Peyer's patch (tissue), 4 donors: ENCODE measurements at regions not wholly inside any gene's neighbourhood (a gene's known extent, or its start where the extent isn't known, plus 50 kb on each side); places are given as distances from the start of the nearest gene placed in this dataset.

Experiments used
- DNase-seq, 3 donors: peaks; one replicate each; pipeline ENCODE4 v3.0.0-alpha.2; 2017 to 2019
- H3K27ac ChIP-seq, 4 donors: fragments of 200-600 bp; sonication (generic); one replicate each; pipeline ENCODE4 v1.5.1; 2016 to 2019
- H3K27me3 ChIP-seq, 2 donors: fragments of 200-600 bp; sonication (generic); one replicate each; pipeline ENCODE4 v1.5.1; 2019
- H3K36me3 ChIP-seq, 3 donors: fragments of 200-600 bp; sonication (generic); one replicate each; pipeline ENCODE4 v1.5.1; 2016 to 2019
- H3K4me1 ChIP-seq, 4 donors: fragments of 200-600 bp; sonication (generic); one replicate each; pipeline ENCODE4 v1.5.1; 2016 to 2019
- H3K4me3 ChIP-seq, 4 donors: fragments of 200-600 bp; sonication (generic); 1 replicate in 3 of 4; 2 replicates in 1 of 4; pipeline ENCODE4 v1.5.1; 2016 to 2019; ENCODE audit warnings: mild to moderate bottlenecking in 1 of 4
- H3K9me3 ChIP-seq, 4 donors: fragments of 200-600 bp; sonication (generic); one replicate each; pipeline ENCODE4 v1.5.1; 2016 to 2019; ENCODE audit warnings: mild to moderate bottlenecking in 1 of 4
- POLR2A ChIP-seq, 2 donors: fragments of 450-650 bp; IDR thresholded peaks; one replicate each; pipeline ENCODE4 v1.5.1; 2017; ENCODE audit warnings: antibody characterized with exemption in 2 of 2, mild to moderate bottlenecking in 2 of 2, moderate library complexity in 2 of 2
- TF ChIP-seq, protein P1 (sequence below), 6 experiments: fragments of 450-650 bp in 4 of 6; fragments of 200-600 bp in 2 of 6; sonication (generic) in 1 of 6; IDR thresholded peaks; one replicate each; pipeline ENCODE4 v1.5.1; 2017 to 2019; ENCODE audit warnings: antibody characterized with exemption in 6 of 6, mild to moderate bottlenecking in 3 of 6, moderate library complexity in 1 of 6

DNA sequence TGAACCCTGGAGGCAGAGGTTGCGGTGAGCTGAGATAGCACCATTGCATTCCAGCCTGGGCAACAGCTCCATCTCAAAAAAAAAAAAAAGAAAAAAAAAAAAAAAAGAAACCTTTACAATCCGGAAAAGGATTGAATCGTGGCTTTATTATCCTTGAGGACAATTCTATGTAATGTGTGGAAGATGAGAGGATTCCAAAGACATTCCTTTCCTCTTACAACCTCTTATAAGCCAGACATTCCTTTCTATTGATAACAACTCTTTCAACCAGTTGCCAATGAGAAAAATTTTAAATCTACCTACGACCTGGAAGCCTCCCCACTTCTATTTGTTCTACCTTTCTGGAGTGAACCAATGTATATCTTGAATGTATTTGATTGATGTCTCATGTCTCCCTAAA is 91.2 kb upstream of the EEF1E1 start:
- H3K36me3 ChIP-seq, result no peaks in the 10 kb centered on the region
- no peaks in the 10 kb centered on the region for H3K27me3 ChIP-seq
- no peaks in the 10 kb centered on the region for H3K9me3 ChIP-seq
- DNase-seq, result no peak
- no peak overlapping the region for H3K4me3 ChIP-seq
- H3K4me1 ChIP-seq, result no peaks in the 10 kb centered on the region
- TF ChIP-seq, protein P1, sequence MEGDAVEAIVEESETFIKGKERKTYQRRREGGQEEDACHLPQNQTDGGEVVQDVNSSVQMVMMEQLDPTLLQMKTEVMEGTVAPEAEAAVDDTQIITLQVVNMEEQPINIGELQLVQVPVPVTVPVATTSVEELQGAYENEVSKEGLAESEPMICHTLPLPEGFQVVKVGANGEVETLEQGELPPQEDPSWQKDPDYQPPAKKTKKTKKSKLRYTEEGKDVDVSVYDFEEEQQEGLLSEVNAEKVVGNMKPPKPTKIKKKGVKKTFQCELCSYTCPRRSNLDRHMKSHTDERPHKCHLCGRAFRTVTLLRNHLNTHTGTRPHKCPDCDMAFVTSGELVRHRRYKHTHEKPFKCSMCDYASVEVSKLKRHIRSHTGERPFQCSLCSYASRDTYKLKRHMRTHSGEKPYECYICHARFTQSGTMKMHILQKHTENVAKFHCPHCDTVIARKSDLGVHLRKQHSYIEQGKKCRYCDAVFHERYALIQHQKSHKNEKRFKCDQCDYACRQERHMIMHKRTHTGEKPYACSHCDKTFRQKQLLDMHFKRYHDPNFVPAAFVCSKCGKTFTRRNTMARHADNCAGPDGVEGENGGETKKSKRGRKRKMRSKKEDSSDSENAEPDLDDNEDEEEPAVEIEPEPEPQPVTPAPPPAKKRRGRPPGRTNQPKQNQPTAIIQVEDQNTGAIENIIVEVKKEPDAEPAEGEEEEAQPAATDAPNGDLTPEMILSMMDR (IDR thresholded peaks at IDR 0.05), result no peak
- no peak for TF ChIP-seq POLR2A (IDR thresholded peaks at IDR 0.05)
- no peak overlapping the region for H3K27ac ChIP-seq

DNA sequence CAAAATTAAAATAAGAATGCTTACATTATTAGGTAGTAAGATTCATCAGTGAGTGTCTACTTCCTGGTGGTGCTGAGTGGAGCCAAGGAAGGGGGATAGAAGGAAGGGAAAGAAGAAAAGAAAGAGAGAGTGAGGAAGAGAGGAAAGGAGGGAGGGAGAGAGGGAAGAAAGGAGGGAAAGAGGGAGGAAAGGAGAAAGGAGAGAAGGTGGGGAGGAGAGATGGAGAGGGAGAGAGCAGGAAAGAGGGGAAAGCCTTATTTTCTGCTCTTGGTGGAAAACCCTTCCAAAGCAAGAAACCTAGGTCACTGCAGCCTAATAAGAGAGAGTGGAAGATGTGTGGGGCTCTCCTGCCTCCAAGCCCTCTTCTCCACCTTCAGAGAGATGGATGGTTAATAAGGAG is 90.2 kb upstream of the EEF1E1 start:
- H3K27ac ChIP-seq, result no peak overlapping the region
- H3K9me3 ChIP-seq, result no peaks in the 10 kb centered on the region
- H3K36me3 ChIP-seq, result no peaks in the 10 kb centered on the region
- H3K27me3 ChIP-seq, result no peaks in the 10 kb centered on the region
- TF ChIP-seq, protein P1 (IDR thresholded peaks at IDR 0.05), result no peak
- TF ChIP-seq POLR2A (IDR thresholded peaks at IDR 0.05), result no peak
- no peak for DNase-seq
- H3K4me3 ChIP-seq, result no peak overlapping the region
- no peaks in the 10 kb centered on the region for H3K4me1 ChIP-seq

DNA sequence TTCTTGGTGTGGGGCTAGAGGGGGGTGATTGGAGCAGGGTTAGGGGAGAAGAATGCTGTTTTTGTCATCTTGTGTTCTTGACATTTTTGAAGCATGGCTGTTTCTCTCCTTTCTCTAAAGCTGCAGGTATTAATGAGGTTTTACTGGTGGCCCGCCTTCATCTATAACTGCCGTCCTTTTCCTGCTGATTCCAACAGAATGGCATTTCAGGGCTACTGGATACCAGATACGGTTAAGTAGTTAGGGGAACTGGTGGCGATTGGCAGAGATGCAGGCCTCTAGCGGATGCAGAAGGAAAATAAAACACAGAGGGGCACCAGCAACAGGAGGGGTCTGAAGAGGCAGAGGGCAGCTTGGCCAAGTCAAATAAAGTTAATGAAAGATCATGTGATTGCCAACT is 89.7 kb upstream of the EEF1E1 start:
- DNase-seq, result no peak
- Histone ChIP-seq H3K4me1 (no peaks in the 10 kb centered on the region), H3K27me3 (no peaks in the 10 kb centered on the region), H3K27ac (no peak overlapping the region), H3K36me3 (no peaks in the 10 kb centered on the region), H3K9me3 (no peaks in the 10 kb centered on the region), H3K4me3 (no peak overlapping the region)
- TF ChIP-seq POLR2A (IDR thresholded peaks at IDR 0.05), result no peak
- TF ChIP-seq, protein P1 (IDR thresholded peaks at IDR 0.05), result no peak

DNA sequence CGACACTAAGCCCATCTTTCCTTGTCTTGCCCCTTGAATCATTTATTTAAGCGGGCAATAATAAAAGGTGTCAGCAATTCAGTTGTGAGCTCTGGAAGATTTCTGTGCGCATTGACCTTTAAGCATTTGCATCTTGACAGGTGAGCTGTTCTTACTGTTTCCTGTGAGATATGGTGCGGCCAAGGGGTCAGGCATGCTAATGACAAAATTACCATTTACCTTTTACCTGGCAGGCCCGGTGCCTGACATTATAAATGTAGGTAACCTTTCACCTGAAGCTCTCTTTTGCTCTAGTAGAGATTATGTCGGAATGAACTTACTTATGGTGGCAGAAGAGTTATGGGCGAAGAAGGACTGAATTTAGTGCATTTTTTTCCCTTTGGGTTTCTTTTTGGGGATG is 89.3 kb upstream of the EEF1E1 start:
- Histone ChIP-seq H3K4me1 (no peaks in the 10 kb centered on the region), H3K4me3 (no peak overlapping the region), H3K36me3 (no peaks in the 10 kb centered on the region), H3K9me3 (no peaks in the 10 kb centered on the region), H3K27ac (no peak overlapping the region), H3K27me3 (no peaks in the 10 kb centered on the region)
- no peak for DNase-seq
- TF ChIP-seq POLR2A (IDR thresholded peaks at IDR 0.05), result no peak
- TF ChIP-seq, protein P1 (IDR thresholded peaks at IDR 0.05), result no peak

DNA sequence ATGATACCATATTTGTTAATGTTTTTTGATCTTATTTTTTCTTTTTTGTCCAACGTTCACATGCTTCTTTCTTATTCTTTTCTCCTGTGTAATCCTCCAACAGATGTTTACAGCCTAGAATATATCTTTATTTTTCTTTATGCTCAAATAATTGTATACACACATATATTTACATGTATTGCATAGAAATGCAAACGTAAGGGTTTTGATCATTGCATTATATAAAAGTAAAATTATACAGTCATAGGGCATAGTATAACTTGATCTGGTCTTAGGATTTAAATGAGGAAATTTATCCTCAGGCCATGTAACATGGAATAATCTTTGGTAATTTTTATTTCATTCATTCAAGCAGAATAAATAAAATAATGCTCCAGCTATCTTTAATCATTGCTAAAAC is 84.9 kb upstream of the EEF1E1 start:
- Histone ChIP-seq H3K27ac (no peak overlapping the region), H3K4me1 (no peaks in the 10 kb centered on the region), H3K4me3 (no peak overlapping the region), H3K27me3 (no peaks in the 10 kb centered on the region), H3K36me3 (no peaks in the 10 kb centered on the region), H3K9me3 (no peaks in the 10 kb centered on the region)
- TF ChIP-seq POLR2A (IDR thresholded peaks at IDR 0.05), result no peak
- TF ChIP-seq, protein P1 (IDR thresholded peaks at IDR 0.05), result no peak
- no peak for DNase-seq
